HEK293 (cell line): ENCODE measurements at regions not wholly inside any gene's neighbourhood (a gene's known extent, or its start where the extent isn't known, plus 50 kb on each side); places are given as distances from the start of the nearest gene placed in this dataset.

Experiments used
- GLI4 ChIP-seq: fragments of 450-650 bp; formaldehyde crosslinking; IDR thresholded peaks from 2 replicates; pipeline ENCODE4 v1.5.1; 2016; ENCODE audit warnings: missing biosample characterization, missing genetic modification characterization
- ZNF133 ChIP-seq: fragments of 450-650 bp; formaldehyde crosslinking; IDR thresholded peaks from 2 replicates; pipeline ENCODE4 v1.5.1; 2016; ENCODE audit warnings: missing biosample characterization, missing genetic modification characterization
- ZNF660 ChIP-seq: fragments of 450-650 bp; IDR thresholded peaks from 2 replicates; pipeline ENCODE4 v1.5.1; 2018; ENCODE audit warnings: missing biosample characterization, mild to moderate bottlenecking, missing genetic modification characterization
- TF ChIP-seq, protein P1 (sequence below): fragments of 450-650 bp; formaldehyde crosslinking; IDR thresholded peaks from 2 replicates; pipeline ENCODE4 v1.5.1; 2016; ENCODE audit warnings: missing biosample characterization, missing genetic modification characterization

DNA sequence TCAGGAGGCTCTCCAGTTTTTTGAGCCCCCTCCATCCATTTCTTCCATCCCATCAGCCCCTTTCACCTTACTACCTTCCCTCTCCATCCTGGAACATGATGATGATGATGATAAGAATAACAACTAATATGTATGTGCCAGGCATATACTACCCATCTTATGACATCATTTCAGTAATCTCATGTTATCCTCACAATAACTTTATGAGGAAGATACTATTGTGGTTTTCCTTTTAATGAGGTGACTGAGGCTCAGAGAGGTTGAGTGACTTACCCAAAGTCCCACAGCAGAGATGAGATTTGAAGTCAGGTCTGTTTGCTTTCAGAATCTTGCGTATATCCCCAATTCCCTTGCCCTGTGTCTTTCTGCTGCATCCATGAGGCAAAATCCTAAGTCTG lies 55.1 kb downstream of the RTL9 start:
- TF ChIP-seq, protein P1, sequence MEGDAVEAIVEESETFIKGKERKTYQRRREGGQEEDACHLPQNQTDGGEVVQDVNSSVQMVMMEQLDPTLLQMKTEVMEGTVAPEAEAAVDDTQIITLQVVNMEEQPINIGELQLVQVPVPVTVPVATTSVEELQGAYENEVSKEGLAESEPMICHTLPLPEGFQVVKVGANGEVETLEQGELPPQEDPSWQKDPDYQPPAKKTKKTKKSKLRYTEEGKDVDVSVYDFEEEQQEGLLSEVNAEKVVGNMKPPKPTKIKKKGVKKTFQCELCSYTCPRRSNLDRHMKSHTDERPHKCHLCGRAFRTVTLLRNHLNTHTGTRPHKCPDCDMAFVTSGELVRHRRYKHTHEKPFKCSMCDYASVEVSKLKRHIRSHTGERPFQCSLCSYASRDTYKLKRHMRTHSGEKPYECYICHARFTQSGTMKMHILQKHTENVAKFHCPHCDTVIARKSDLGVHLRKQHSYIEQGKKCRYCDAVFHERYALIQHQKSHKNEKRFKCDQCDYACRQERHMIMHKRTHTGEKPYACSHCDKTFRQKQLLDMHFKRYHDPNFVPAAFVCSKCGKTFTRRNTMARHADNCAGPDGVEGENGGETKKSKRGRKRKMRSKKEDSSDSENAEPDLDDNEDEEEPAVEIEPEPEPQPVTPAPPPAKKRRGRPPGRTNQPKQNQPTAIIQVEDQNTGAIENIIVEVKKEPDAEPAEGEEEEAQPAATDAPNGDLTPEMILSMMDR = no peak
- no peak for TF ChIP-seq GLI4 (tag by site-specific recombination)
- TF ChIP-seq ZNF660 (tag by site-specific recombination) = no peak
- no peak for TF ChIP-seq ZNF133 (tag by site-specific recombination)
